SK-N-SH treated with all-trans-retinoic acid at 6 μM for 48 hours (cell line): ENCODE measurements at regions not wholly inside any gene's neighbourhood (a gene's known extent, or its start where the extent isn't known, plus 50 kb on each side); places are given as distances from the start of the nearest gene placed in this dataset.

Source experiments
- ESRRG ChIP-seq: fragments of 250-450 bp; sonication (Bioruptor Pico); IDR thresholded peaks from 2 replicates; pipeline ENCODE4 v1.6.1; 2021; ENCODE audit warnings: mild to moderate bottlenecking
- PATZ1 ChIP-seq: fragments of 250-450 bp; sonication (Bioruptor Pico); IDR thresholded peaks from 2 replicates; pipeline ENCODE4 v1.8.0; 2020; ENCODE audit warnings: mild to moderate bottlenecking, moderate library complexity, borderline replicate concordance
- SNAI2 ChIP-seq: fragments of 250-450 bp; sonication (Bioruptor Pico); IDR thresholded peaks from 2 replicates; pipeline ENCODE4 v1.5.0; 2020; ENCODE audit warnings: mild to moderate bottlenecking, moderate library complexity
- ZNF565 ChIP-seq: fragments of 450-650 bp; formaldehyde crosslinking; conservative IDR thresholded peaks from 2 replicates; pipeline ENCODE4 v1.5.0; 2020; ENCODE audit warnings: low read depth, mild to moderate bottlenecking, moderate library complexity
- ZNF8 ChIP-seq: fragments of 450-650 bp; formaldehyde crosslinking; IDR thresholded peaks from 2 replicates; pipeline ENCODE4 v1.5.0; 2020; ENCODE audit warnings: mild to moderate bottlenecking, moderate library complexity

- TF ChIP-seq PATZ1 (CRISPR knock-in tag) (no peak), ESRRG (CRISPR knock-in tag) (no peak), ZNF8 (CRISPR knock-in tag) (no peak), SNAI2 (CRISPR knock-in tag) (no peak), ZNF565 (CRISPR knock-in tag) (no peak)
These were observed 131.0 kb downstream of the CEP57L1 start for GRCh38 chr6:109226353-109226752.
